GM18507 (cell line): ENCODE measurements at regions not wholly inside any gene's neighbourhood (a gene's known extent, or its start where the extent isn't known, plus 50 kb on each side); places are given as distances from the start of the nearest gene placed in this dataset.
"Not testable (repeated sequence)": the region's sequence is repeated elsewhere in the genome, so short reads cannot be mapped to it uniquely, and the experiment has no call there.

Source experiments
- DNase-seq: peaks from one replicate; pipeline ENCODE4 v3.0.0; 2011; ENCODE audit warnings: low read depth; ENCODE audit not compliant: insufficient read length; ENCODE audit errors: extremely low spot score
- FAIRE-seq: peaks from 2 replicates; lab custom pipeline; 2011; peaks lifted over from hg19 to GRCh38; lab: Jason Lieb, UNC

DNA sequence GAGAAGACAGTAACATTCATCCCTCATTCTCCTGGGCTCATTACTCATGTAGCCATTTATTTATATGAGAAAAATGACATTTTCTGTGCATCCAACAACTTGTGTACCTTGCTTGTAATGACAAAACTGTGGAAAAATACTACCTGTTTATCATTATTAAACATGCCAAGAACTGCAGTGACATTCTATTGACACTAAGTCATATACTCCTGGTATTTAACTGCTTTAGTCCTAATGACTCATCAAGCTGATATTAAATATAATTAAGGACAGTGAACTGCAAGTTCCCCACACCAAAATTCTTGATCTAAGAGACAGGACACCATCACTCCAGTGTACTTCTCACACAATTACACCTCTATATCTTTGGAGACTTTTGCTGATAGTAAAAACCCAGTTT lies 1328.7 kb upstream of the RAG2 start:
- FAIRE-seq (no peak), DNase-seq (no peak)

DNA sequence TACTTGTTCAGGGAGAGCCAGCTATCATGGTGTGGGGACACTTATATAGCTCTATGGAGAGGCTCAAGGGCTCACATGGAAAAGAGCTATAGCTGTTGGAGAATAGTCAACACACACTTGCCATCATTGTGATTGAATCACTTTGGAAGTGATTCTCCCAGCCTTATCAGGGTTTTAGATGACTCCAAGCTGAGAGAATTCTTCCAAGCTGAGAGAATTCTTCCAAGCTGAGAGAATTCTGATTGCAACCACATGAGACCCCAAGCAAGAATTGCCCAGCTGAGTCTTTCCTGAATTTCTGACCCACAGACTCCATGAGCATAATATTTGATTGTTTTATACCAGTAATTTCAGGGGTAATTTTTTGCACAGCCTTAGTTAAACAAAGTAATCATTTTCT lies 1318.3 kb upstream of the RAG2 start:
- FAIRE-seq = no peak
- DNase-seq = no peak

DNA sequence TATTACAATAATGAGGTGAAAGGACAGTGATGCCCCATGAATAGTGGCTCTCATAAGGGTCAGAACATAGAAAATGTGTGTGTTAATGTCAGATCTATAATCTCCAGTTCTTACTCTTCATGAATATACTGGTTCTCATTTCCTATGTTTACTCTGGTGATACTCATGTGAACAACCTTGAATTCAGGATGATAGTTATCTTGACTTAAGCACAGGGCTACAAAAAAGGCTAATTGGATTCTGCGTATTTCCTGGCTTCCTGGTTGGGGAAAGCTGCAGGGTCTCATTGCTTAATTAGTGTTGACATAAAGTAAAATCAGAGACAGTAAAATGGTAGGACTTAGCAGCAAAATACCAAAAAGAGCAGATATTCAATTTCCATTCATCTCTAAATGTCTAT lies 1316.8 kb upstream of the RAG2 start:
- no peak for FAIRE-seq

DNA sequence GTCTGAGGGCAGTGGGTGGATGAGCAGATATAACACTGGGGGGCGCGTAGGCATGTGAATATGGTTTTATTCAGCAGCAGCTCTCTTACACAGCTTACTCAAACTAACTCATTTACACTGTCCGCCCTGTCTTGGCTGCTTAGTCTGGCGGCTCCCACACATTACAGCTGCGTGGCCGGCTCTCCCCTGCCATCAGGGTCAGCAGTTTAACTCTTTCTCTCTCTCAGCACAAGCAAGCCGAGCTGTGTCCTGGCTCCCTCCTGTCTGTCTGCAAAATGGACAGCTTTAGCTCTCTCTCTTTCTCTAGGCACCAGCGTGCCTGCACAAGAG lies 1310.1 kb upstream of the RAG2 start:
- no peak for DNase-seq
- FAIRE-seq = no peak

More for the DNA sequence above, 1316.8 kb upstream of the RAG2 start:
- DNase-seq = no peak

DNA sequence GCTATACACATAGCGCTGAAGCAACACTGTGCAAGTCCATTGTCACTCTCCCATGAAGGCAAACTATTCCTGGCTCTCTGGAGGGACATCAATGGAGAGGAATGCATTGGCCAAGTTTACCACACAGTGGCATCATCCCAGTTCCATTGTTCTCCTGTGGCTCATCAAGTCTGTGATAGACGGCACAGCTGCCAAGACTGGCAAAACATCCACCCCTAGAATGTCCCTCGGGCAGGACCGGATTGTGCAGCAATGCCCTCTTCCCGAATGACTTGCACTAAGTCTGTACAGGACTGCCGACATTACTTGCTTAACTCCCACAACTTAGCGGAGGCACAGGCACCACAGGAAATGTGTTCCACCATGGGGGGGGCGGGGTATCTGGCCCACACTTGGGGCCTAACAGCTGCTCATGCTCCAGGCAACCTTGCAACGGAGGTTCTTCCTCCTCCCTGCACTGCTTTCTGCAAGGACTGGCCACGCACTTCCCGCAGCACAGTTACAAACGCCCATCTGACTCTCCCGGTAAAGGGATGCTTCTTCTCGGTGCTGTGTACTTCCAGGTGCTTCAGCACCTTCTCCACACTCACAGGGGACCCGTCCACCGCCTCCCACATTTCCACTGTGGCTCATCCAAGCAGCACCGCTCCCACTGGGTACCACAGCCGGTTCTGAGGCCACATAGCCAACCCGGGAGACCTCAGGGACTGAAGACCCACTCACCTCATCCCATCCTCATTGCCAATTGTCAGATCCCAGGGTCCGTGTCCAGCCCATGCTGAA lies 1309.6 kb upstream of the RAG2 start:
- no peak for FAIRE-seq
- DNase-seq = no peak

DNA sequence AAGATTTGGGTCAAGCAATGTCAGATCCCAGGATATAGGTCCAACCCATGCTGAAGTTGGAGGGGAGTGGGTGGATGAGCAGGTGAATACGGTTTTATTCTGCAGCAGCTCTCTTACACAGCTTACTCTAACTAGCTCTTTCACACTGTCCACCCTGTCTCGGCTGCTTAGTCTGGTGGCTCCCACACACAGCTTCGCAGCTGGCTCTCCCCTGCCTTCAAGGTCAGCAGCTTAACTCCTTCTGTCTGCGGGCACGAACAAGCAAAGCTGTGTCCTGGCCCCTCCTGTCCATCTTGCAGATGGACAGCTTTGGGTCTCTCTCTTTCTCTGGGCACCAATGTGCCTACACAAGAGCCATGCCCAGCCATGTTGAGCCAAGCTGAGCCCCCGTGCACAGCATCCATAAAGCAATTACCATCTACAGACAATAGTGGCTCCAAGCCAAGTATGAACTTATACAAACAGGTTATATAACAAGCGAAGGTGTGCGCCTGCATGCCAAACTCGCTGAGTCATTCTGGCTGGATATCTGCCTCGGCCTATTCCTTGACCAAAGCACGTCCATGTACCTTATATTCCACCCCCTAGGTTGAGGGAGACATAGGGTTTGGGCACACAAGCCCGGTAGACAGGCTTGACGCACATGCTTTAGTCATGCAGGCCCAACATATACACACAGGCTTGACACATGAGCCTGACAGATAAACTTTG lies 1307.8 kb upstream of the RAG2 start:
- FAIRE-seq (no peak), DNase-seq (no peak)

DNA sequence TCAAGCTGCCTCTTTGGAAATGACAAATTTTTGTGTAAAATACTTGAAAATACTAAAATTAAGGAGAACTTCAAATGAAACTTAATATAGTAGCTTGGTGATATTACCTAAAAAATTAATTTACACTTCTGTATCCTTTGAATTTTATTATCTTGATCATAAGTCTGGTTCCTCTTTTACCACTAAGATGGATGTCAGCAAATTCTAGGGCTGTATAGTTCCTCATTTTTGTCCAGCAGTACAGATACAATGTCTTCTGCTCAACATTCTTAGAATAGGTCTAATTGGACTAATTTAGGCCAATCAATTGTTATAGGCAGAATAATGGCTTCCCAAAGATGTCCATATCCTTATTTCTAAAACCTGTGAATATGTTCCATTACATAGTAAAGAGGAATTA lies 1298.0 kb upstream of the RAG2 start:
- FAIRE-seq = no peak
- no peak for DNase-seq

DNA sequence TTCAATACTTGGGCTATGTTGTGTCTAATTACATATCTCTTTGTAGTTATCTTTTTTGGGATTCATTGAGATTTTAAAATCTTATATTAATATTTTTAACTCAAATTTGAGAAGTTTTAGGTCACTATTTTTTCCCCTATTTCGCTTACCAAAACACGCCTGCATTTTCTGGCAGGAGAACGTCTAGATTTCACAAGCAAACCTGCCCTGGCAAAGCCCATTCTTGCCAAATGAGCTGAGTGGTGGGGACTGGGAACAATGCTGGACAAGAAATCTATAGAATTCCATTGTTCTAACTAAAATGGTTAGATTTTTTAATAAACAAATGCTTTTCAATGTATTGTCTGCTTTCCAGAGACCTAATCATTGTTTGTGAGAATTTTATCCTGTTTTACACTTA lies 1283.7 kb upstream of the RAG2 start:
- FAIRE-seq = no peak
- DNase-seq = no peak

DNA sequence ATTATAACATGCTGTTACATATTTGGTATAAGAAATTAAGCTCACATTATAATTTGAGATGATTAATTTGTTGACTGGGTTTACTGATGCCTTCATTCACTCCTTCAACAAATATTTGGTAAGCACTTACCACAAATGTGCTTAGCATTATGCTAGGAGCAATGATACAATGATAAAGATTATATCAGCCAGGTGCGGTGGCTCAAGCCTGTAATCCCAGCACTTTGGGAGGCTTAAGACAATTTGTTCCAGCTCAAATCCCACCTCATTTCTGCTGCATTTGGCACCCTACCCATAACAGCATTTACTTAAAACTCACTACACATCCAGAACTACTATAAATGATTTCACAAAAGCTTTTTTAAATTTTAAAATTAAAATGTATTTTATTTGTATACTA lies 1263.6 kb upstream of the RAG2 start:
- no peak for FAIRE-seq
- DNase-seq = no peak

DNA sequence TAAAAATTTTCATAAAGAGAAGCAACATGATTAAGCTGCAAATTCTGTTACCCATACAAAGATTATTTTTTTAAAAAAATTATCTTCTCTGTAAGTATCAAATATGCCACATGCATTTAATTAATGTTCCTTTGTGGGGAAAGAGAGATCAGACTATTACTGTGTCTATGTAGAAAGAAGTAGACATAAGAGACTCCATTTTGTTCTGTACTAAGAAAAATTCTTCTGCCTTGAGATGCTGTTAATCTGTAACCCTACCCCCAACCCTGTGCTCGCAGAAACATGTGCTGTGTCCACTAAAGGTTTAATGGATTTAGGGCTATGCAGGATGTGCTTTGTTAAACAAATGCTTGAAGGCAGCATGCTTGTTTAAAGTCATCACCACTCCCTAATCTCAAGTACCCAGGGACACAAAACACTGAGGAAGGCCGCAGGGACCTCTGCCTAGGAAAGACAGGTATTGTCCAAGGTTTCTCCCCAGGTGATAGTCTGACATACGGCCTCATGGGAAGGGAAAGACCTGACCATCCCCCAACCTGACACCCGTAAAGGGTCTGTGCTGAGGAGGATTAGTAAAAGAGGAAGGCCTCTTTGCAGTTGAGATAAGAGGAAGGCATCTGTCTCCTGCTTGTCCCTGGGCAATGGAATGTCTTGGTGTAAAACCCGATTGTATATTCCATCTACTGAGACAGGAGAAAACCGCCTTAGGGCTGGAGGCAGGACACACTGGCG lies 1260.9 kb upstream of the RAG2 start:
- DNase-seq, FAIRE-seq: not testable (repeated sequence)

DNA sequence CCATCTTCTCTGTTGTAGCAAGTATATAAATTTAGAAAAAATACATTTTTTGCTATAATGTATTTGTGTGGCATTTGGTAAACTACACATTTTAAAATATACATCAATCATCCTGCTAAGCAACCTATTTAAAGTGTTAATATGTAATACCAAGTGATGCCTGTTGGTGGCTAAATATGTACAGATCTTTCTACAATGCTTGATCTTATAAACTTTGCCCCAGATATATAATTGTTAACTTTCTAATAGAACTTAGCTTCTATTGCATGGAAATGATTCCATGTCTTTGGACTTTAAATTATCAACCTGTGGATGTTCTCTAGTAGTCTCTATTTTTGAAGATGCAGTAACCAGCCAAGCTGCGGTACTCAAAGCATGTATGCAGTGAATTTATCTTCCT lies 1260.4 kb upstream of the RAG2 start:
- FAIRE-seq = no peak
- no peak for DNase-seq

DNA sequence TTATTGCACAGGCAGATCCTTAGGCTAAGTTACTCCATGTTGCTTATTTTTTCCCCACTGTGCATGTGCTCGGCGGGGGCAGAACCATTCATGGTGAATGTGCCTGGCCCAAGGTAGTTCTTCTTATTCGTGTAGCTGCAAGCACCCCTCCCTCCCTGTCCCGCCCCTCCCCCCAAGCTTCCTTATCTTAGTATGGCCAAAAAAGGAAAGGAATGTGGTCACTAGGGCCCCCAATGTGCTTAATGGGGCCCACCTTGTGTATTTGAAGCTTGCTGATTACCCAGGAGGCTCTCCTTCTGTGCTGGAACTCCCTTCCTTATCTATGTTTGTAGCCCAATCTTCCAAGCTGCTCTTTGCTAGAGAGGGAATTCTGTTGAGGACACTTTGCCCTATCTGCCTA lies 1259.7 kb upstream of the RAG2 start:
- DNase-seq (no peak), FAIRE-seq (no peak)

DNA sequence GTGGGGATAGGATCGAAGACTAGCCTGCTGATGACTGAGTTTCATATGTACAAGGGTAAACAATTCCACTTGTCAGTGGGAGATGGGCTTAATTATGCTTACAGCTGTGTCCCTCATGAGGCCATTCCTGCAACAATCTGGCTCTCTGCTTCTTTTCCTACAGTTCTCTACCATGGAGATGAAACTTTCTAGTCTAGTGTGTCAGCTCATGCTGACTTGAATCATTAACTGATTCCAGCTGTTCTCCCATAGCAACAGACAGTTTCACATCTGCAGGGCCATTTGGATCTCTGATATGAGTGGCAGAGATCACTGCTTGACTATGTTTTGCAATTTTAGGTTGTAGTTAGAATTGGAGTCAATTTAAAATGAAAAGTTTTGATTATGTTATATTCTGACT lies 1251.7 kb upstream of the RAG2 start:
- DNase-seq (no peak), FAIRE-seq (no peak)

DNA sequence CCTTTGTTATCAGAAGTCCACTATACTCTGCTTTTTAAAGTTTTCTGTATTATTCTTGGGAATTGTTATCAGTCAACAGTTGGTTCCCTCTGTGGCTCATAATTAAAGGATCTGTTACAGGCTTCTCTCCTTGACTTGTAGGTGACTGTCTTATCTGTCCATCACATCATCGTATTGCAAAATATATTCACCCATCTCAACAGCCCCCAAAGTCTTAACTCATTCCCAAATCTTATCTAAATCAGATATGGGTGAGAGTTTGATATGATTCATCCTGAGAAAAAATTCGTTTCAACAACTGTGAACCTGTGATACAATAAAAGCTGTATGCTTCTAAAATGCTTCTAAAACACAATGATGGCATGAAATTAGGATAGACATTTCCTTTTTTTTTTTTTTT lies 1245.6 kb upstream of the RAG2 start:
- no peak for DNase-seq
- no peak for FAIRE-seq

DNA sequence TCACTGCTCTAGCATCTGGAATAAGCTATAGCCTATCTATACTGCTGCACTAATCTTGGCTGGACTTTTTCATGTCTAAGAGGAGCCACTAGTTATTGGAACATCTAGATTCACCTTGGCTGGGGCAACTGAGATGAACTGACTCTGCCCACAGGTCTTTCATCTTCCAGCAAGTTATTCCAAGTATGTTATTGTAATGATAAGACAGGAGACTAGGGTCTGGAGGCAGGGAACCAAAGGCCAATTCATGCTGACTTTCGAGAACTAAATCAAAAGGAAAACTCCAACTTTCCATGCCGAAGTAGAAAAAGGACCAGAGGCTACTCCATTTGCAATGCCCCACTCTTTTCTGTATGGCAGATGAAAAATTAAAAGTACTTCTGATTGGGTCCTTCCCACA lies 1243.0 kb upstream of the RAG2 start:
- no peak for DNase-seq
- FAIRE-seq = no peak

DNA sequence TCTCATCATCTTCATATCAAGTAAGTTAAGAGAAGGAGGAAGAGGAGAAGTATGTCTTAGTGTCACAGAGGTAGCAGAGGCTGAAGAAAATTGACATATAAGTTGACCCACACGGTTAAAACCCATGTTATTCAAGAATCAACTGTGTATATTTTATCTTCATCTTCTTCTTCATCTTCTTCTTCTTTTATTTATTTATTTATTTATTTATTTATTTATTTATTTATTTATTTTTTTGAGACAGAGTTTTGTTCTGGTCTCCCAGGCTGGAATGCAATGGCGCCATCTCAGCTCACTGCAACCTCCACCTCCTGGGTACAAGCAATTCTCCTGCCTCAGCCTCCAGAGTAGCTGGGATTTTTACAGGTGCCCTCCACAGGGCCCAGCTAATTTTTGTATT lies 1242.3 kb upstream of the RAG2 start:
- not testable (repeated sequence) for DNase-seq, FAIRE-seq

DNA sequence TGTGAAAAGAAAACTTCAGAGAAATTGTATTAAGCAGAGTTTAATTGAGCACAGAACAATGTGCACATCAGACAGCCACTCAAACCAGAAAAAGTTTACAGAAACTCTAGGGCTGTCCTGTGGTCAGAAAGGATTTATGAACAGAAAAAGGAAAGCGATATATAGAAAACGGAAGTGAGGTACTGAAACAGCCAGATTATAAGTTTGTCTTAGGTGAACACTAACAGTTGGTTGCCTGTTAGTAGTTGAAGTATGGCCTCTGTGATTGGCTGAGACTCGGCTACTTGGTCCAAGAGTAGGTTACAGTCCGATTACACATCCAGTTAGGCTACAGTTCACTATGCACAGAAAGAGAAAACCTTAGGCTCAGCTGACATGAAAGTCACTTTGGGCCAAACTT lies 1232.5 kb upstream of the RAG2 start:
- FAIRE-seq = no peak
- DNase-seq = no peak

DNA sequence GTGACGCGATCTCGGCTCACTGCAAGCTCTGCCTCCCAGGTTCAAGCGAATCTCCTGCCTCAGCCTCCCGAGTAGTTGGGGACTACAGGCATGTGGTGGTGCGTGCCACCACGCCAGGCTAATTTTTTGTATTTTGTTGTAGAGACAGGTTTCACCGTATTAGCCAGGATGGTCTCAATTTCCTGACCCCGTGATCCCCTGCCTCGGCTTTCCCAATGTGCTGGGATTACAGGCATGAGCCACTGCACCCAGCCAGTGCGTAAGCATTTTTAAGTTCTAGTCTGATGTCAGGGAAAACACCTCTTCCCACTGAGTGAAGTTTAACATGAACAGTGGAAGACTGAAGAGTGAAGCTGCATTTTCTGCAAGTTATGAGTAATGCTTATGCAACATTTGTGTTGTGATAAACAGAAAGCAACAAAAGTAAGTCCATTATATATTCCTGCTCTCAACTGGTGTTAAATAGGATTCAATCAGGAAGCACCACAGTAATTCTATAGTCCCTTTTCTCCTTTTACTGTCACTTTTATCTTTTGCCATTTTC lies 1219.8 kb upstream of the RAG2 start:
- FAIRE-seq (no peak), DNase-seq (no peak)

DNA sequence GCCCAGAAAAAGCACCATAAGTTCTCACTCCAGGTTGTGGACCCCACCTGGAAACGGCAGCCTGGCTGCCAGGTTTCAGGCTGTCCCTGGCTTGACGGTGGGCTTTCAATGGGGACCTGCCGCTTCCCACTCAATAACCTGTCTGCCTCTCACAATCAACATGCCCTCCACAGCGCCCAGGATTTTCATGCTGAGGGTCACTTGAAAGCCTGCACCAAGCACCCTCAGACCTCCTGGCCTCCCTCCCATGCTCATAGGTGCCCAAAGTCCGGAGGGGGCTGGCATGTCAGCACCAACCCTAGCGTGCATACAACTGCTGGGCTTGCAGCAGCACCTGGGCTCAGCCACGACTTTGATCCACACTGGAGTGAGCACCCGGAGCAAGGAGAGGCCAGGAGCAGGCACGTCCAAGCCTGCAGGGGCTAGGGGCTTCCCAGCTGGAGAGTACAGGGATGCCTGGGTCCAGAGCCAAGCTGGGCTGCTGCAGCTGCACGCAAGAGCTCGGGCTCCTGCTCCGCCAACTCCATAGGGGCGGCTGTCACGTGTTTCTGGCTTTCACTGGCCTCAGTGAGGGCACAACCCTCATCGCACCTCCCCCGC lies 1214.3 kb upstream of the RAG2 start:
- FAIRE-seq = no peak
- no peak for DNase-seq

DNA sequence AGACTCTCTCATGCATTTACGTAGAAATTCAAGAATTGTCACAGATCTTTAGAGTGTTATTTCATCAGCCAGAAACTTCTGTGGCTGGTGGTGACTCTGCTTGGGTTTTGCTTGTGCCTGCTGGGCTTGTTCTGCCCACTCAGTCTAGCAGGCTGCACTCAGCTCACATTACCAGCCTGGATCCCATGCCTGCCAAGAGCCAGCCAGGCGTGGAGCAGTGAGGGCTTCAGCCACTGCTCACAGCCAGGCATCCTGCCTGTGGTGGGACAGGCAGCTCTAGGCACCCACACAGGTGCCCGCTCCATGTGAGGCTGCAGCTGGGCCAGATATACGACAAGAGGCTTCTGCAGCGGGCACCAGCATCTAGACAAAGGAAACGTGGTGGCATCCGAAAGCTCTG lies 1213.3 kb upstream of the RAG2 start:
- FAIRE-seq = no peak
- no peak for DNase-seq
